22Rv1 (cell line): ENCODE measurements at regions not wholly inside any gene's neighbourhood (a gene's known extent, or its start where the extent isn't known, plus 50 kb on each side); places are given as distances from the start of the nearest gene placed in this dataset.

Experiments
- H3K27ac ChIP-seq: fragments of 450-650 bp; 2 replicates; pipeline ENCODE4 v1.5.1; 2017
- CTCF ChIP-seq: fragments of 450-650 bp; IDR thresholded peaks from 2 replicates; pipeline ENCODE4 v1.5.1; 2017; ENCODE audit warnings: mild to moderate bottlenecking
- ZFX ChIP-seq: fragments of 450-650 bp; IDR thresholded peaks from 2 replicates; pipeline ENCODE4 v1.6.1; 2017; ENCODE audit warnings: antibody characterized with exemption, borderline replicate concordance

- no peak overlapping the region for H3K27ac ChIP-seq
- TF ChIP-seq ZFX (no peak), CTCF (no peak)
Measured at GRCh38 chr15:93501946-93502345, 412.9 kb upstream of the RGMA start.

- TF ChIP-seq CTCF, result no peak
- H3K27ac ChIP-seq, result no peak overlapping the region
Measured at GRCh38 chr15:93500155-93500554, 411.1 kb upstream of the RGMA start.

GRCh38 chr15:93497291-93497690 lies 408.3 kb upstream of the RGMA start:
- TF ChIP-seq CTCF (no peak), ZFX (no peak)
- H3K27ac ChIP-seq, result no peak overlapping the region

GRCh38 chr15:93496888-93497287 lies 407.9 kb upstream of the RGMA start:
- no peak overlapping the region for H3K27ac ChIP-seq
- TF ChIP-seq CTCF (no peak), ZFX (no peak)

GRCh38 chr15:93495799-93496637 lies 407.0 kb upstream of the RGMA start:
- no peak for TF ChIP-seq ZFX
- TF ChIP-seq CTCF, result no peak
- no peak overlapping the region for H3K27ac ChIP-seq

- TF ChIP-seq CTCF (no peak), ZFX (no peak)
- no peak overlapping the region for H3K27ac ChIP-seq
Measured at GRCh38 chr15:93493172-93493571, 404.2 kb upstream of the RGMA start.

- no peak for TF ChIP-seq CTCF
- no peak for TF ChIP-seq ZFX
- no peak overlapping the region for H3K27ac ChIP-seq
Measured at GRCh38 chr15:93491291-93491690, 402.3 kb upstream of the RGMA start.
